Astrocyte (in vitro differentiated cells and primary cell): ENCODE measurements at regions not wholly inside any gene's neighbourhood (a gene's known extent, or its start where the extent isn't known, plus 50 kb on each side); places are given as distances from the start of the nearest gene placed in this dataset.

Source experiments
- DNase-seq: peaks from one replicate; pipeline ENCODE4 v3.0.0-alpha.2; 2010; ENCODE audit warnings: low read depth
- FAIRE-seq: peaks from 2 replicates; lab custom pipeline; 2011; peaks lifted over from hg19 to GRCh38; lab: Jason Lieb, UNC
- H2AFZ ChIP-seq: 2 replicates; pipeline ENCODE4 v1.6.0; 2012; ENCODE audit warnings: low read depth, low read length, inconsistent platforms
- H3K27ac ChIP-seq: 2 replicates; pipeline ENCODE4 v1.5.1; 2011; ENCODE audit warnings: low read depth, low read length, inconsistent platforms
- H3K27me3 ChIP-seq: 2 replicates; pipeline ENCODE4 v1.6.0; 2011; ENCODE audit warnings: low read length, inconsistent platforms; ENCODE audit not compliant: insufficient read depth
- H3K36me3 ChIP-seq: 2 replicates; pipeline ENCODE4 v1.5.1; 2011; ENCODE audit warnings: low read length, inconsistent platforms; ENCODE audit not compliant: insufficient read depth
- H3K4me1 ChIP-seq: 2 replicates; pipeline ENCODE4 v1.5.1; 2011; ENCODE audit warnings: low read length, inconsistent platforms; ENCODE audit not compliant: insufficient read depth
- H3K4me2 ChIP-seq: 2 replicates; pipeline ENCODE4 v1.6.0; 2012; ENCODE audit warnings: low read length, inconsistent platforms
- H3K4me3 ChIP-seq: 2 replicates; pipeline ENCODE4 v1.5.1; 2011; ENCODE audit warnings: low read depth, mild to moderate bottlenecking, low read length, inconsistent platforms; ENCODE audit not compliant: insufficient read depth
- H3K79me2 ChIP-seq: 2 replicates; pipeline ENCODE4 v1.6.0; 2012; ENCODE audit warnings: mild to moderate bottlenecking, low read length, inconsistent platforms; ENCODE audit not compliant: insufficient read depth
- H3K9ac ChIP-seq: 2 replicates; pipeline ENCODE4 v1.6.0; 2012; ENCODE audit warnings: mild to moderate bottlenecking, low read length, inconsistent platforms
- H3K9me3 ChIP-seq: 2 replicates; pipeline ENCODE4 v1.5.1; 2012; ENCODE audit warnings: low read depth, mild to moderate bottlenecking, low read length, inconsistent platforms; ENCODE audit not compliant: insufficient read depth
- H4K20me1 ChIP-seq: 2 replicates; pipeline ENCODE4 v1.6.0; 2012; ENCODE audit warnings: low read length, inconsistent platforms; ENCODE audit not compliant: insufficient read depth
- H3K27ac Mint-ChIP-seq: one replicate; pipeline ENCODE4 v1.8.0; 2021; ENCODE audit warnings: mild to moderate bottlenecking, mixed read lengths; ENCODE audit not compliant: unreplicated experiment
- H3K27me3 Mint-ChIP-seq: one replicate; pipeline ENCODE4 v1.8.0; 2021; ENCODE audit warnings: low read depth, mixed read lengths; ENCODE audit not compliant: unreplicated experiment
- H3K36me3 Mint-ChIP-seq: one replicate; pipeline ENCODE4 v1.8.0; 2021; ENCODE audit warnings: low read depth, mixed read lengths; ENCODE audit not compliant: unreplicated experiment
- H3K4me1 Mint-ChIP-seq: one replicate; pipeline ENCODE4 v1.8.0; 2021; ENCODE audit warnings: low read depth, mixed read lengths; ENCODE audit not compliant: unreplicated experiment
- H3K4me3 Mint-ChIP-seq: one replicate; pipeline ENCODE4 v1.8.0; 2021; ENCODE audit warnings: mild to moderate bottlenecking, moderate library complexity, mixed read lengths; ENCODE audit not compliant: unreplicated experiment
- H3K9me3 Mint-ChIP-seq: one replicate; pipeline ENCODE4 v1.8.0; 2021; ENCODE audit warnings: mild to moderate bottlenecking, mixed read lengths; ENCODE audit not compliant: unreplicated experiment
- EZH2 ChIP-seq: IDR thresholded peaks from 2 replicates; pipeline ENCODE4 v1.6.1; 2012; ENCODE audit warnings: mild to moderate bottlenecking, low read length, inconsistent platforms; ENCODE audit not compliant: insufficient read depth
- TF ChIP-seq, protein P1 (sequence below): IDR thresholded peaks from 2 replicates; pipeline ENCODE4 v1.5.1; 2011; ENCODE audit warnings: low read depth, mild to moderate bottlenecking, inconsistent platforms, low read length, moderate library complexity; ENCODE audit not compliant: insufficient read depth

GRCh38 chr1:224800486-224801119 is 128.9 kb upstream of the DNAH14 start:
- FAIRE-seq (no peak), DNase-seq (no peak)
- no peak for TF ChIP-seq EZH2
- Mint-ChIP-seq H3K9me3 (no peaks in the 10 kb centered on the region), H3K36me3 (peaks cover 2% of the 10 kb centered on the region), H3K4me1 (no peaks in the 10 kb centered on the region), H3K27me3 (peaks cover 9% of the 10 kb centered on the region), H3K27ac (no peak overlapping the region), H3K4me3 (no peak overlapping the region)
- H4K20me1 ChIP-seq = no peaks in the 10 kb centered on the region
- H3K9ac ChIP-seq = no peak overlapping the region
- H3K27me3 ChIP-seq = no peaks in the 10 kb centered on the region
- H3K4me2 ChIP-seq = no peak overlapping the region
- no peak overlapping the region for H3K4me3 ChIP-seq
- no peaks in the 10 kb centered on the region for H3K4me1 ChIP-seq
- no peaks in the 10 kb centered on the region for H3K9me3 ChIP-seq
- no peaks in the 10 kb centered on the region for H3K79me2 ChIP-seq
- no peak overlapping the region for H2AFZ ChIP-seq
- no peaks in the 10 kb centered on the region for H3K36me3 ChIP-seq
- H3K27ac ChIP-seq = no peak overlapping the region

- Mint-ChIP-seq H3K27me3 (peaks cover 9% of the 10 kb centered on the region), H3K27ac (no peak overlapping the region), H3K4me3 (no peak overlapping the region), H3K36me3 (peaks cover 2% of the 10 kb centered on the region), H3K9me3 (no peaks in the 10 kb centered on the region), H3K4me1 (no peaks in the 10 kb centered on the region)
- Histone ChIP-seq H4K20me1 (no peaks in the 10 kb centered on the region), H3K79me2 (no peaks in the 10 kb centered on the region), H3K4me3 (no peak overlapping the region), H3K27ac (no peak overlapping the region), H3K27me3 (peaks cover 4% of the 10 kb centered on the region), H3K9me3 (no peaks in the 10 kb centered on the region), H3K36me3 (no peaks in the 10 kb centered on the region), H3K9ac (no peak overlapping the region), H3K4me1 (no peaks in the 10 kb centered on the region), H3K4me2 (no peak overlapping the region), H2AFZ (no peak overlapping the region)
- no peak for DNase-seq
- no peak for FAIRE-seq
- TF ChIP-seq, protein P1, sequence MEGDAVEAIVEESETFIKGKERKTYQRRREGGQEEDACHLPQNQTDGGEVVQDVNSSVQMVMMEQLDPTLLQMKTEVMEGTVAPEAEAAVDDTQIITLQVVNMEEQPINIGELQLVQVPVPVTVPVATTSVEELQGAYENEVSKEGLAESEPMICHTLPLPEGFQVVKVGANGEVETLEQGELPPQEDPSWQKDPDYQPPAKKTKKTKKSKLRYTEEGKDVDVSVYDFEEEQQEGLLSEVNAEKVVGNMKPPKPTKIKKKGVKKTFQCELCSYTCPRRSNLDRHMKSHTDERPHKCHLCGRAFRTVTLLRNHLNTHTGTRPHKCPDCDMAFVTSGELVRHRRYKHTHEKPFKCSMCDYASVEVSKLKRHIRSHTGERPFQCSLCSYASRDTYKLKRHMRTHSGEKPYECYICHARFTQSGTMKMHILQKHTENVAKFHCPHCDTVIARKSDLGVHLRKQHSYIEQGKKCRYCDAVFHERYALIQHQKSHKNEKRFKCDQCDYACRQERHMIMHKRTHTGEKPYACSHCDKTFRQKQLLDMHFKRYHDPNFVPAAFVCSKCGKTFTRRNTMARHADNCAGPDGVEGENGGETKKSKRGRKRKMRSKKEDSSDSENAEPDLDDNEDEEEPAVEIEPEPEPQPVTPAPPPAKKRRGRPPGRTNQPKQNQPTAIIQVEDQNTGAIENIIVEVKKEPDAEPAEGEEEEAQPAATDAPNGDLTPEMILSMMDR = no peak
- TF ChIP-seq EZH2 = no peak
Observed at GRCh38 chr1:224801844-224802490, 127.5 kb upstream of the DNAH14 start.

DNA sequence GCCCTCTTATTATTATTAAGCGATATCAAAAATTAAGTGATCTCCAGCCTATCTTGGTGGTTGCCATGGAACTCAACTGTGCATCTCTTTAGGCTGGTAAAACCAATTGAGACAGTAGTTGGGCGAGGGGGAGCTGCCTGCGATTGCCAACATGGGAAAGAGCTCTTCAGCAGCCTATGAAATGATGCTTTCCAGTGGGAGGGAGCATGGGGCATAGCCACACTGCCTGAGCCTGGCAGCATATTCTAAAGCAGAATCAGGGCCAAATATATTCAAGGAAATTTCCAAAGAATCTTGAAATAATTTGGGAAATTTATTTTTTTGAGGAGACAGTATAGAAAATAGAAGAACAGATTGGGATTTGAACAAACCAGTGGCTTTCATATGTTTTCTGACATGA is 126.9 kb upstream of the DNAH14 start:
- no peak overlapping the region for H3K27ac Mint-ChIP-seq
- H3K9ac ChIP-seq = no peak overlapping the region
- H3K4me3 ChIP-seq = no peak overlapping the region
- no peaks in the 10 kb centered on the region for H3K9me3 ChIP-seq
- no peak overlapping the region for H3K27ac ChIP-seq
- no peaks in the 10 kb centered on the region for H3K9me3 Mint-ChIP-seq
- no peak overlapping the region for H3K4me2 ChIP-seq
- H2AFZ ChIP-seq = no peak overlapping the region
- H3K79me2 ChIP-seq = no peaks in the 10 kb centered on the region
- TF ChIP-seq EZH2 = no peak
- TF ChIP-seq, protein P1 = no peak
- peaks cover 4% of the 10 kb centered on the region for H3K27me3 ChIP-seq
- no peak overlapping the region for H3K4me3 Mint-ChIP-seq
- H3K4me1 ChIP-seq = no peaks in the 10 kb centered on the region
- FAIRE-seq = no peak
- H3K36me3 ChIP-seq = no peaks in the 10 kb centered on the region
- no peak for DNase-seq
- no peaks in the 10 kb centered on the region for H3K4me1 Mint-ChIP-seq
- peaks cover 2% of the 10 kb centered on the region for H3K36me3 Mint-ChIP-seq
- peaks cover 9% of the 10 kb centered on the region for H3K27me3 Mint-ChIP-seq
- no peaks in the 10 kb centered on the region for H4K20me1 ChIP-seq
